Astrocyte (in vitro differentiated cells and primary cell): ENCODE measurements at regions not wholly inside any gene's neighbourhood (a gene's known extent, or its start where the extent isn't known, plus 50 kb on each side); places are given as distances from the start of the nearest gene placed in this dataset.

Experiments
- EZH2 ChIP-seq: IDR thresholded peaks from 2 replicates; pipeline ENCODE4 v1.6.1; 2012; ENCODE audit warnings: mild to moderate bottlenecking, low read length, inconsistent platforms; ENCODE audit not compliant: insufficient read depth
- TF ChIP-seq, protein P1 (sequence below): IDR thresholded peaks from 2 replicates; pipeline ENCODE4 v1.5.1; 2011; ENCODE audit warnings: low read depth, mild to moderate bottlenecking, inconsistent platforms, low read length, moderate library complexity; ENCODE audit not compliant: insufficient read depth

DNA sequence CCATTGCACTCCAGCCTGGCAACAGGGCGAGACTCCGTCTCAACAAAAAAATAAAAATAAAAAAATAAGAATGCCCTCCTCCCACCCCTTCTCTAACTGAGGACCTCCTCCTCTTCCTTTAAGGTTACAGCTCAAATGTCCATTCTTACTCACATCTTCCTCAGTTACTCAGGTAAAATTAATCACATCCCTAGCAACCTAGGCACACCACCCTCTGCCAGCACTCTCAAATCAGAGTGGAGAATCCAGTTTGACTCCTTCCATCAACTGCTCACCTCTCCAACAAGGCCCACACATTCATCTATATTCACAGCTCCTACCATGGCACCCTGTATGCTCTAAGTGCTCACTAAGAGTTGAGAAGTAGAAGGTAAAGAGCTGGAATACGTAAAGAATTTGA, 254.3 kb downstream of the ZEB2 start:
- TF ChIP-seq, protein P1, sequence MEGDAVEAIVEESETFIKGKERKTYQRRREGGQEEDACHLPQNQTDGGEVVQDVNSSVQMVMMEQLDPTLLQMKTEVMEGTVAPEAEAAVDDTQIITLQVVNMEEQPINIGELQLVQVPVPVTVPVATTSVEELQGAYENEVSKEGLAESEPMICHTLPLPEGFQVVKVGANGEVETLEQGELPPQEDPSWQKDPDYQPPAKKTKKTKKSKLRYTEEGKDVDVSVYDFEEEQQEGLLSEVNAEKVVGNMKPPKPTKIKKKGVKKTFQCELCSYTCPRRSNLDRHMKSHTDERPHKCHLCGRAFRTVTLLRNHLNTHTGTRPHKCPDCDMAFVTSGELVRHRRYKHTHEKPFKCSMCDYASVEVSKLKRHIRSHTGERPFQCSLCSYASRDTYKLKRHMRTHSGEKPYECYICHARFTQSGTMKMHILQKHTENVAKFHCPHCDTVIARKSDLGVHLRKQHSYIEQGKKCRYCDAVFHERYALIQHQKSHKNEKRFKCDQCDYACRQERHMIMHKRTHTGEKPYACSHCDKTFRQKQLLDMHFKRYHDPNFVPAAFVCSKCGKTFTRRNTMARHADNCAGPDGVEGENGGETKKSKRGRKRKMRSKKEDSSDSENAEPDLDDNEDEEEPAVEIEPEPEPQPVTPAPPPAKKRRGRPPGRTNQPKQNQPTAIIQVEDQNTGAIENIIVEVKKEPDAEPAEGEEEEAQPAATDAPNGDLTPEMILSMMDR = no peak
- no peak for TF ChIP-seq EZH2
